AG04450 (cell line): ENCODE measurements at regions not wholly inside any gene's neighbourhood (a gene's known extent, or its start where the extent isn't known, plus 50 kb on each side); places are given as distances from the start of the nearest gene placed in this dataset.

Experiments
- CTCF ChIA-PET: fragments of 300-600, 350-600 bp; formaldehyde crosslinking; extraction: SDS; loops from one replicate; lab custom pipeline; 2022; ENCODE audit warnings: antibody characterized with exemption, inconsistent platforms; lab: Charles Lee
- POLR2A ChIA-PET: fragments of 350-600 bp; formaldehyde crosslinking; extraction: SDS; loops from one replicate; lab custom pipeline; 2021; ENCODE audit warnings: antibody characterized with exemption, inconsistent platforms; lab: Yijun Ruan, JAX
- DNase-seq: peaks from one replicate; pipeline ENCODE4 v3.0.0-alpha.2; 2011; ENCODE audit warnings: low read depth, low spot score
- H3K27ac ChIP-seq: one replicate; pipeline ENCODE4 v1.5.1; 2012; ENCODE audit warnings: low read depth, low read length, control low read depth
- H3K27me3 ChIP-seq: one replicate; pipeline ENCODE4 v1.6.0; 2012; ENCODE audit warnings: low read length; ENCODE audit not compliant: control insufficient read depth, insufficient read depth
- H3K4me3 ChIP-seq: 2 replicates; pipeline ENCODE4 v1.5.1; 2011; ENCODE audit warnings: mild to moderate bottlenecking, low read depth, low read length, control low read depth
- H3K9me3 ChIP-seq: 2 replicates; pipeline ENCODE4 v1.5.1; 2012; ENCODE audit warnings: low read length; ENCODE audit not compliant: control insufficient read depth, insufficient read depth
- TF ChIP-seq, protein P1 (sequence below): IDR thresholded peaks from 2 replicates; pipeline ENCODE4 v1.5.1; 2011; ENCODE audit warnings: low read depth, low read length, control low read depth, inconsistent platforms

DNA sequence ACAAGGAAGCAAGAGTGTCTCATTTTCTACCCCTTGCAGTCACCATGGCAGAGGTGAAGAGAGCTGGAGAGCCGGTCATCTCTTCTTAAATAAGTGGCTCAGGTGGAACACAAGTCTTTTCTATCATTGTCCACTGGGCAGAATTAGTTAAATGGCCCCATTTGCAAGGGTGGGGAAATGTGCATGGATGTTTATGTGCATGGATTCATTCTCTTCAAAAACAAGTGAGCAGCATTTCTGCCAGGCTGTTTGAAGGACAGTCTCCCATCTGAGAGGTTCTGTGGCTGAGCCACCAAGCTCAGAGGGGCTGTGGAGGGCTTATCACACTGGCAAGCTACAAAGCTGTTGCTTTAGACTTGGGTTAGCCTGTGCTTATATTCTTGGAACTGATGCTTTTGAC, 370.3 kb upstream of the MTPN start:
- ChIA-PET CTCF (no interaction called here), POLR2A (no interaction called here)
- TF ChIP-seq, protein P1, sequence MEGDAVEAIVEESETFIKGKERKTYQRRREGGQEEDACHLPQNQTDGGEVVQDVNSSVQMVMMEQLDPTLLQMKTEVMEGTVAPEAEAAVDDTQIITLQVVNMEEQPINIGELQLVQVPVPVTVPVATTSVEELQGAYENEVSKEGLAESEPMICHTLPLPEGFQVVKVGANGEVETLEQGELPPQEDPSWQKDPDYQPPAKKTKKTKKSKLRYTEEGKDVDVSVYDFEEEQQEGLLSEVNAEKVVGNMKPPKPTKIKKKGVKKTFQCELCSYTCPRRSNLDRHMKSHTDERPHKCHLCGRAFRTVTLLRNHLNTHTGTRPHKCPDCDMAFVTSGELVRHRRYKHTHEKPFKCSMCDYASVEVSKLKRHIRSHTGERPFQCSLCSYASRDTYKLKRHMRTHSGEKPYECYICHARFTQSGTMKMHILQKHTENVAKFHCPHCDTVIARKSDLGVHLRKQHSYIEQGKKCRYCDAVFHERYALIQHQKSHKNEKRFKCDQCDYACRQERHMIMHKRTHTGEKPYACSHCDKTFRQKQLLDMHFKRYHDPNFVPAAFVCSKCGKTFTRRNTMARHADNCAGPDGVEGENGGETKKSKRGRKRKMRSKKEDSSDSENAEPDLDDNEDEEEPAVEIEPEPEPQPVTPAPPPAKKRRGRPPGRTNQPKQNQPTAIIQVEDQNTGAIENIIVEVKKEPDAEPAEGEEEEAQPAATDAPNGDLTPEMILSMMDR, result no peak
- Histone ChIP-seq H3K27me3 (no peaks in the 10 kb centered on the region), H3K4me3 (no peak overlapping the region), H3K9me3 (no peaks in the 10 kb centered on the region), H3K27ac (no peak overlapping the region)
- DNase-seq, result no peak

DNA sequence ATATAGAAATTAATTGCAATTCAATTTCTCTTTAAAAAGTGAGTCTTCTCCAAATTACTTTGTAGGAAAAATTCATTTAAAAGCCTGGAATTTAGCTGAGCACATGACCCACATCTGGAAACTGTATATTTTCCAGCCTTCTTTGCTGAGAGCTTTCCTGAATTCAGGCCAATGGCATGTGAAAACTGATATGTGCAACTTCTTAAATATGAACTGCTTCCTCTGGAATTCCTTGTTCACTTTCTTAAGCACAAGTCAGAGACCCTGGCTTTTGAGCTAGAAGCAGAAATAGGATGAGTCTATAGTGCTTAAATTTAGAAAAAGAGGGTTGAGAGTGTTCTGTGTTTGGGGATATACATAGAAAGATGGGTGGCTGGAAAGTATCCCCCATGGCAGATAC, 365.1 kb upstream of the MTPN start:
- ChIA-PET POLR2A (no interaction called here), CTCF (no interaction called here)
- no peak overlapping the region for H3K27ac ChIP-seq

DNA sequence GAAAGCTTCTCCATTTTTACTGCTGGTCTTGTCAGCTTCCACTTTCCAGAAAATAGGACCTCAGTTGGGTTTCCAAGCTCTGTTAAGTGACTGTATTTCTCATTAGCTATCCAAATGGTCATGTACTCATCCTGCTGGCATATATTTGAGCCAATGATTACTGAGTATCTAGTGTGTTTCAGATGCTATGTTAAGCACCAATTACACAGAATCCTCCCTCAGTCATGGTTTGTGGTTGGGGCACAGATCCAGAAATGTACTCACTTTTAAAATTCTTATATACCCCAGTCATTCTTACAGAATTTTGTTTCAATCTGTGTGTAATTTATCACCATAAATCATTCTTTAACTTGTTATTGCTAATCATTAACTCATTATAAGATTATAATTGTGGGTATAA, 362.3 kb upstream of the MTPN start:
- H3K27me3 ChIP-seq, result no peaks in the 10 kb centered on the region
- TF ChIP-seq, protein P1, result no peak
- H3K4me3 ChIP-seq, result no peak overlapping the region
- CTCF ChIA-PET, result no interaction called here
- POLR2A ChIA-PET, result no interaction called here
- DNase-seq, result no peak
- no peak overlapping the region for H3K27ac ChIP-seq
- no peaks in the 10 kb centered on the region for H3K9me3 ChIP-seq

More for the DNA sequence above, 365.1 kb upstream of the MTPN start:
- DNase-seq, result no peak
- TF ChIP-seq, protein P1, result no peak
- Histone ChIP-seq H3K4me3 (no peak overlapping the region), H3K9me3 (no peaks in the 10 kb centered on the region), H3K27me3 (no peaks in the 10 kb centered on the region)

DNA sequence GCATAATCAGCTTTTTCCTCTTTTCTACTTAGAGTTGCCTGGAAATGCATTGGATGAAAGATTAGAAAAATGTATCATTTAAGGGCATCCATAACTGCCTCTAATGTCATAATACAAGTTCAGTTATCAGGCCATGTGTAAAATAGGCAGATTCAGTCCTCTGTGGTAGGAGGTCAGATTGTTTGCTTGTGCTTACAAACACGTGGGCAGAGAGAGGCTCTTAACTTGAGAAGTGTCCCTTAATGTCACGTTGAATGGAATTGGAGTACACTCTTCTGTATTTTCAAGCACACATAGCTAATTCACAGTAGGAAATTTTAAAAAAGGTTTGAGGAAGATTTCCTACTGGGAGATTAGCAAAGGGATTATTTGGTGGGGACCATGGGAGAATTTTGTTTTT, 359.8 kb upstream of the MTPN start:
- ChIA-PET CTCF (no interaction called here), POLR2A (no interaction called here)
- TF ChIP-seq, protein P1, result no peak
- no peak overlapping the region for H3K4me3 ChIP-seq
- no peaks in the 10 kb centered on the region for H3K9me3 ChIP-seq
- DNase-seq, result no peak
- H3K27ac ChIP-seq, result no peak overlapping the region
- no peaks in the 10 kb centered on the region for H3K27me3 ChIP-seq

DNA sequence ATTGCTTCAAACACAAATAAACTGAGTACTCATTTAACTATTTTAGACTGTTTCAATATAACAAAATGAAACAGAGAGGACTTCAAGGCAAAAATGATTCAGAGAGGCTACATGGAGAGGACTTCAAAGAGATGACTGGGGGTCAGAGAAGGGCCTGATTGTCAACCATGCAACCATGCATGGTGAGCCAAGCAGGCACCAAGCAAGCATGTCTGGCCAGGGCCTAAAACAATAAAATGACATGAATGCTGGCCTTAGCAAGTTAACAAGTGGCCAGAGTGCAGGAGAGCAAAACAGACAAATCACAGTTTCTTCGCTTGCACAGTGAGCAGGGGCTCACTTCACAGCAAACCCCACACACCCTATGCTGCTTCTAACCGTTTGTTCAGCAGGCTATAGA, 356.5 kb upstream of the MTPN start:
- no peak for DNase-seq
- CTCF ChIA-PET, result no interaction called here

More for the DNA sequence above, 356.5 kb upstream of the MTPN start:
- Histone ChIP-seq H3K9me3 (no peaks in the 10 kb centered on the region), H3K4me3 (no peak overlapping the region), H3K27ac (no peak overlapping the region), H3K27me3 (no peaks in the 10 kb centered on the region)
- POLR2A ChIA-PET, result no interaction called here
- TF ChIP-seq, protein P1, result no peak
